Fibroblast of skin of back (primary cell): ENCODE measurements at regions not wholly inside any gene's neighbourhood (a gene's known extent, or its start where the extent isn't known, plus 50 kb on each side); places are given as distances from the start of the nearest gene placed in this dataset.
"Not testable (repeated sequence)": the region's sequence is repeated elsewhere in the genome, so short reads cannot be mapped to it uniquely, and the experiment has no call there.

Experiments used
- DNase-seq: peaks from one replicate; pipeline ENCODE4 v3.0.0-alpha.2; 2013

DNA sequence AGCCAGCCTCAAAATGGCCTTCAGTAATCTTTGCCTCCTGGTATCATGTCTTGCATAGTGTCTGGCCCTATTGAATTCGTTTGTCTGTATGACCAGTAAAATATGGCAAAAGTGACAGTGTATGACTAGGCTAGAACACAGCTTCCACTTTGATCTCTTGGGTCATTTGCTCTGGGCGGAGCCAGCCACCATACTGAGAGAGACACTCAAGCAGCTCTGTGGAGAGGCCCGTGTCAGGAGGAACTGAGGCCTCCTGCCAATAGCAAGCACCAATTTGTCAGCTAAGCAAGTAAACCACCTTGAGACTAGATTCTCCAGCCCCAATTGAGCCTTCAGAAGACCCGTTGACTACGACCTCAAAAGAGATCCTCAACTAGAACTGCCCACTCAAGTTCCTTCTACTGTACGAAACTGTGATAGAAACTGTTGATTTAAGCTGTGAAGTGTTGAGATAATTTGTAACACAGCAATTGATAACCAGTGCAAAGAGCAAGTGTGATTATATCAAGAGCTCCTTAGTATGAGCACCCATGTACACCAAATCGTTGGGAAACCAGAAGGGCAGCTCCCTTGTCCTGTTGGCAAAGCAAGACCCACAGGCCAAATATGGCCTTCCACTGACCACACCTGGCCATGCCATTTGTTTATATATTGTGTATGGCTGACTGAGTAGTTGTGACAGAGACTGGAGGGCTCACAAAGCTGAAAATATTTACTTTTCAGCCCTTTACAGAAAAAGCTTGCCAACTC, 52.7 kb upstream of the SERBP1 start:
- DNase-seq: no peak

GRCh38 chr1:67484492-67484891, 54.3 kb upstream of the SERBP1 start:
- DNase-seq: no peak

GRCh38 chr1:67485046-67485811, 55.0 kb upstream of the SERBP1 start:
- DNase-seq: peak; percentile 22

- DNase-seq: no peak
These were observed 59.4 kb upstream of the SERBP1 start for GRCh38 chr1:67489643-67490042.

DNA sequence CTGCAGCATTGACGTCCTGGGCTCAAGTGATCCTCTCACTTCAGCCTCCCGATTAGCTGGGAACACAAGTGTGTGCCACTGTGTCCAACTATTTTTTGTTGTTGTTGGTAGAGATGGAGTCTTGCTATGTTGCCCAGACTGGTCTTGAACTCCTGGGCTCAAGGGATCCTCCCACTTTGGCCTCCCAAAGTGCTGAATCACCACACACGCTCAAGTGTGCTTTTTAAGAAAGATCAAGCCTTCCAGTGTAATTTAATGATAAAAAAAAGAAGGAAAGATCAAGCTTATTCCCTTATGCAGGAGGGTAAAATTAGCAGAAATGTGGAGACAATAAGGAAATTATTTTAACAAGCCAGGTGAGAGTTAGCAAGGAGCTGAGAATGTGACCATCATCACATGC, 61.1 kb upstream of the SERBP1 start:
- DNase-seq: no peak

- DNase-seq: no peak
These were observed 62.9 kb upstream of the SERBP1 start for GRCh38 chr1:67493148-67493547.

GRCh38 chr1:67495327-67495726, 65.1 kb upstream of the SERBP1 start:
- DNase-seq: no peak

DNA sequence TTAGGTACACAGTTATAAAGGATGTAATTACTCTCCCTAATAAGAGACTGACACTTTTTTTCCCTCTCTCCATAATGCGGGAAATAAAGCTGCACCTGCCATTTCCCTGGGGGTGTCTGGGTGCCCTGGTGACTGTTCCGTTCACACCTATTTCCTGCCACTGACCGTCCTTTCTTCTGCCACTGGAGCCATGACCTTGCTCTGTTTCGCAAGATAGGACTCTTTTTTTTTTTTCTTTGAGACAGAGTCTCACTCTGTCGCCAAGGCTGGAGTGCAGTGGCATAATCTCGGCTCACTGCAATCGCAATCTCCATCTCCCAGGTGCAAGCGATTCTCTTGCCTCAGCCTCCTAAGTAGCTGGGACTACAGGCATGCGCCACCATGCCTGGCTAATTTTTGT, 66.1 kb upstream of the SERBP1 start:
- no peak for DNase-seq

- DNase-seq: peak; percentile 80
These were observed 70.3 kb upstream of the SERBP1 start for GRCh38 chr1:67500413-67500959.

GRCh38 chr1:67503974-67504373, 73.8 kb upstream of the SERBP1 start:
- no peak for DNase-seq

GRCh38 chr1:67513392-67514294, 83.4 kb upstream of the SERBP1 start:
- DNase-seq: not testable (repeated sequence)

DNA sequence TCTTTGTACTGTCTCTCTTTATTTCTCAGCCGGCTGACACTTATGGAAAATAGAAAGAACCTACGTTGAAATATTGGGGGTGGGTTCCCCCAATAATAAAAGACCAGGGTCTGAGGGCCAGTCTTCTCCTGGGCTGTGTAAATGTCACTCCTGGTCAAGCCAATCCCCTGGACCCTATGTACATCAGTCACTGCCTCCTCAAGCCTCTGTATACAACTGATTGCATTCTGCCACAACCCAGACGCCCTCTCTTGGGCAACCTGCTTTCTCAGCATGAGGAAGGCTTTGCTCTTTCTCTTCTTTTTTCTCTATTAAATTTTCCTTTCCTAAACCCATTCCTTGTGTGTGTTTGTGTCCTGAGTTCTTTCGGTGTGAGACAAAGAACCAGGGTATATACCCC, 84.1 kb upstream of the SERBP1 start:
- DNase-seq: no peak

DNA sequence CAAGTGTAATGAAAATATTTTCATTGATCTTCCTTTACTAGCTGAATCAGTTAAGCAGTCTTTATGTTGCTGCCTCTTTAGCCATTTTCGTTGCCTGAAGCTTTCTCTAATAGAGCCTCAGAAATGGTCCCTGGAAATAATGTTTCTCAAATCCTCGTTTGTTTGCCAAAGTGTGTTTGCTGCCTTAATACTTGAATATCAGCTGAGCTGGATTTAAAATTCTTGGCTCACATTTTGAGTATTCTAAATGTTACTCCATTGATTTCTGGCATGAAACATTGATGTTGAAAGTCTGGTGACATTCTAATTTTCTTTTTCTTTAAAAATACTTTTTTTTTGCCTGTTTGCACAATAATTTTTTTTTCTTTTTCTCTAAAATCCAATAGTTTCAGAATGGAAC, 84.6 kb upstream of the SERBP1 start:
- no peak for DNase-seq

GRCh38 chr1:67515324-67516080, 85.3 kb upstream of the SERBP1 start:
- DNase-seq: no peak

GRCh38 chr1:67517046-67517445, 86.8 kb upstream of the SERBP1 start:
- DNase-seq: no peak

DNA sequence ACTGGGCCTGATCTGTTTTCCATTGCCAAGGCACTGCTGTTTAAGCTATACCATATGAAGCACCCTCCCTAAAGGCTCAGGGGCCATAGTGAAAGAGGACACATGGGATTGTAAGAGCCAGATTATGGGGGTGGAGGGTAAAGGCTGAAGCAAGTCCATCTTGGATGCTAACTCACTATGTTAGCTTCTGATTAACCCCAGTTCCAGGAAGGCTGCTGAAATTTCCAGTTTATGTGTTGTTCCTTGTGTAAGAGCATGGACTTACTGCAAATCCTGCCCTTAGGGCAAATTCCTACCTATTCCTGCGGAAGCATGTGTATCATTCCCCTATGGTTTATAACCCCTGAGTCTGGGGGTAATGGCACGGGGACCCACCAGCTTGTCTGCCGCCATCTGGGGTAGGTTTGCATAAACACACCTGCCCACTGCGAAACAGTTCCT, 91.8 kb upstream of the SERBP1 start:
- DNase-seq: no peak

DNA sequence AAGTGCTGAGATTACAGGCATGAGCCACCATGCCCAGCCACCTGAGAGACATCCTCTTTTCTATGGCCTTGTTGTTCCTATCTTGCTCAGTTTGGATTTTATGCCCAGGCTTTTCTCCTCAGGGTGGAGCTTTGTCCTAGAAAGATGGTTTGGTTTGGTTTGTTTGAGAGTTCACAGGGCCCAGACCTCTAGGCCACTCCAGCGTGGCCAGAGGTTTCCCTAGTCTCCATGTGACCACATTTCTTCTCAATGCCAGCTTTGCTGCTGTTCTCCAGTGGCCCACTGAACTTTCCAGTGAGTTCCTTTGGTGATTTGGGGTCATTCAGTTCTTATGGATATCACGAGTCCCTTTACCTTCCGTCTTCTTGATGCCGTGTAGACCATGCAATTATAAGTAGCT, 92.6 kb upstream of the SERBP1 start:
- no peak for DNase-seq

GRCh38 chr1:67524143-67525052, 94.2 kb upstream of the SERBP1 start:
- DNase-seq: peak; percentile 53

DNA sequence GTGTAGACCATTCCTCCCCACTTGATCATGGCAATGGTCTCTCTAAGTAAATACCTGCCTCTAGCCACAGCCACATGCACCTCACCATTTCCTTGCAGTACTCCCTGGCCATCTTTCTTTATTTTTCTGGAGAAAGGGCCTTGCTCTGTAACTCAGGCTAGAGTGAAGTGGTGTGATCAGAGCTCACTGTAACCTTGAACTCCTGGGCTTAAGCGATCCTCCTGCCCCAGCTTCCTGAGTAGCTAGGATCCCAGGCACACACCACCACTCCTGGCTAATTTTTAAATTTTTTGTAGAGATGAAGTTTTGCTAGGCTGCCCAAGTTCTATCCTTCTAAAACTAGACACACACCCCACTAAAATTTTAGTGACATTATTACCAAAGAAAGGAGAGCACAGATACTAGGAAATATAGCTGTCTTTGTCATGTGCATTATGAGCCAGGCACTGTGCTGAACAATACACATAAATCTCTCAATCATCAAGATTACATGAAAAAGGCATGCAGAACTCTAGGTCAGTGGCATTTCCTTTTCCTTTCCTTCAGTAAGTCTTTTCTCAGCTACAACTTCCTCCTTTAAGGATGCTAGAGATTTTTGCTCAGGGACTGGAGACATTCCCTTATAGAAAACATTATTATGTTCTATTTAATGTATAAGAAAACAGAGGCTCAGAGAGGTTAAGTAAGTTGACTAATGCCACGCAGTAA, 95.0 kb upstream of the SERBP1 start:
- no peak for DNase-seq

- DNase-seq: no peak
These were observed 97.9 kb upstream of the SERBP1 start for GRCh38 chr1:67528141-67528540.
